DOHH2 (cell line): ENCODE measurements at regions not wholly inside any gene's neighbourhood (a gene's known extent, or its start where the extent isn't known, plus 50 kb on each side); places are given as distances from the start of the nearest gene placed in this dataset.

Experiments
- H3F3A ChIP-seq: fragments of 200-600 bp; sonication (generic), shearing (Covaris generic); 2 replicates; pipeline ENCODE4 v1.6.0; 2016; ENCODE audit warnings: antibody characterized with exemption, mild to moderate bottlenecking; ENCODE audit not compliant: control insufficient read depth, insufficient read depth
- H3K27ac ChIP-seq: fragments of 200-600 bp; sonication (generic); 2 replicates; pipeline ENCODE4 v1.5.1; 2014; ENCODE audit warnings: low read depth, mild to moderate bottlenecking, low read length, moderate library complexity
- H3K27me3 ChIP-seq: fragments of 200-600 bp; sonication (generic); 2 replicates; pipeline ENCODE4 v1.6.1; 2014; ENCODE audit warnings: mild to moderate bottlenecking, low read length, mixed read lengths; ENCODE audit not compliant: control insufficient read depth
- H3K36me3 ChIP-seq: fragments of 200-600 bp; sonication (generic); 2 replicates; pipeline ENCODE4 v1.6.1; 2014; ENCODE audit warnings: mild to moderate bottlenecking, low read length, moderate library complexity, mixed read lengths; ENCODE audit not compliant: control insufficient read depth
- H3K4me1 ChIP-seq: fragments of 200-600 bp; sonication (generic); 2 replicates; pipeline ENCODE4 v1.6.1; 2014; ENCODE audit warnings: mild to moderate bottlenecking, low read length, mixed read lengths; ENCODE audit not compliant: control insufficient read depth
- H3K4me2 ChIP-seq: fragments of 200-600 bp; sonication (generic); 2 replicates; pipeline ENCODE4 v1.6.0; 2014; ENCODE audit warnings: mild to moderate bottlenecking, low read length, moderate library complexity
- H3K4me3 ChIP-seq: fragments of 200-600 bp; sonication (generic); 2 replicates; pipeline ENCODE4 v1.5.1; 2014; ENCODE audit warnings: mild to moderate bottlenecking, low read length, mixed read lengths
- H3K79me2 ChIP-seq: fragments of 200-600 bp; sonication (generic); 2 replicates; pipeline ENCODE4 v1.6.1; 2014; ENCODE audit warnings: mild to moderate bottlenecking, low read length, mixed read lengths; ENCODE audit not compliant: control insufficient read depth
- H3K9me2 ChIP-seq: fragments of 200-600 bp; sonication (generic); replicated peaks from 2 replicates; pipeline ENCODE4 v1.6.1; 2014; ENCODE audit warnings: mild to moderate bottlenecking, low read length, mixed read lengths; ENCODE audit not compliant: control insufficient read depth
- H3K9me3 ChIP-seq: fragments of 200-600 bp; sonication (generic); 2 replicates; pipeline ENCODE4 v1.6.1; 2014; ENCODE audit warnings: antibody characterized with exemption, low read length, mixed read lengths; ENCODE audit not compliant: control insufficient read depth, insufficient read depth
- H4K20me1 ChIP-seq: fragments of 200-600 bp; sonication (generic); 2 replicates; pipeline ENCODE4 v1.6.0; 2014; ENCODE audit warnings: low read depth, mild to moderate bottlenecking, antibody characterized with exemption, low read length, moderate library complexity; ENCODE audit not compliant: control insufficient read depth, insufficient read depth
- CTCF ChIP-seq: fragments of 200-600 bp; sonication (generic); IDR thresholded peaks from one replicate; pipeline ENCODE4 v1.5.1; 2014; ENCODE audit warnings: antibody characterized with exemption, mild to moderate bottlenecking, low read depth, low read length; ENCODE audit not compliant: poor library complexity, severe bottlenecking
- EZH2phosphoT487 ChIP-seq: fragments of 200-600 bp; sonication (generic); IDR thresholded peaks from 2 replicates; pipeline ENCODE4 v1.6.1; 2017; ENCODE audit warnings: borderline replicate concordance, mild to moderate bottlenecking, antibody characterized with exemption, low read length, moderate library complexity, mixed read lengths

- no peaks in the 10 kb centered on the region for H3K9me2 ChIP-seq
- H3K79me2 ChIP-seq, result no peaks in the 10 kb centered on the region
- TF ChIP-seq CTCF, result no peak
- no peak for TF ChIP-seq EZH2phosphoT487
- no peaks in the 10 kb centered on the region for H3F3A ChIP-seq
- no peak overlapping the region for H3K4me2 ChIP-seq
- H3K27ac ChIP-seq, result no peak overlapping the region
- no peaks in the 10 kb centered on the region for H3K4me1 ChIP-seq
- no peaks in the 10 kb centered on the region for H3K9me3 ChIP-seq
- no peaks in the 10 kb centered on the region for H3K36me3 ChIP-seq
- 0 out of 2 replicates have a peak, but pooled peaks cover 2% of the 10 kb centered on the region for H3K27me3 ChIP-seq
- H3K4me3 ChIP-seq, result no peak overlapping the region
- H4K20me1 ChIP-seq, result no peaks in the 10 kb centered on the region
Measured at GRCh38 chr14:82403987-82404386, 870.3 kb upstream of the SEL1L start.

GRCh38 chr14:82410064-82410463 is 876.4 kb upstream of the SEL1L start:
- TF ChIP-seq EZH2phosphoT487 (no peak), CTCF (no peak)
- H3K36me3 ChIP-seq, result no peaks in the 10 kb centered on the region
- no peaks in the 10 kb centered on the region for H3K9me2 ChIP-seq
- no peaks in the 10 kb centered on the region for H3F3A ChIP-seq
- no peak overlapping the region for H3K27ac ChIP-seq
- no peaks in the 10 kb centered on the region for H4K20me1 ChIP-seq
- no peaks in the 10 kb centered on the region for H3K9me3 ChIP-seq
- no peaks in the 10 kb centered on the region for H3K27me3 ChIP-seq
- no peak overlapping the region for H3K4me3 ChIP-seq
- H3K4me1 ChIP-seq, result peaks cover 28% of the 10 kb centered on the region
- no peaks in the 10 kb centered on the region for H3K79me2 ChIP-seq
- H3K4me2 ChIP-seq, result no peak overlapping the region

- no peak overlapping the region for H3K27ac ChIP-seq
- peaks cover 32% of the 10 kb centered on the region for H3K4me1 ChIP-seq
- H3K36me3 ChIP-seq, result no peaks in the 10 kb centered on the region
- H3K27me3 ChIP-seq, result no peaks in the 10 kb centered on the region
- no peaks in the 10 kb centered on the region for H3K9me3 ChIP-seq
- no peak overlapping the region for H3K4me2 ChIP-seq
- H3K79me2 ChIP-seq, result no peaks in the 10 kb centered on the region
- H3K9me2 ChIP-seq, result no peaks in the 10 kb centered on the region
- H3K4me3 ChIP-seq, result no peak overlapping the region
- TF ChIP-seq CTCF (no peak), EZH2phosphoT487 (no peak)
- no peaks in the 10 kb centered on the region for H4K20me1 ChIP-seq
- H3F3A ChIP-seq, result no peaks in the 10 kb centered on the region
Measured at GRCh38 chr14:82411298-82411697, 877.6 kb upstream of the SEL1L start.

GRCh38 chr14:82412545-82412944 is 878.9 kb upstream of the SEL1L start:
- Histone ChIP-seq H4K20me1 (no peaks in the 10 kb centered on the region), H3F3A (no peaks in the 10 kb centered on the region), H3K36me3 (no peaks in the 10 kb centered on the region), H3K4me1 (peaks cover 32% of the 10 kb centered on the region), H3K4me3 (no peak overlapping the region), H3K27me3 (no peaks in the 10 kb centered on the region), H3K79me2 (no peaks in the 10 kb centered on the region), H3K27ac (no peak overlapping the region), H3K9me3 (no peaks in the 10 kb centered on the region), H3K9me2 (no peaks in the 10 kb centered on the region), H3K4me2 (peak overlapping the region; percentile 41)
- TF ChIP-seq CTCF, result no peak
- no peak for TF ChIP-seq EZH2phosphoT487
